Transverse colon (tissue), 4 donors: ENCODE measurements at regions not wholly inside any gene's neighbourhood (a gene's known extent, or its start where the extent isn't known, plus 50 kb on each side); places are given as distances from the start of the nearest gene placed in this dataset.

Source experiments
- CTCF ChIP-seq, 5 experiments: fragments of 200-600 bp in 3 of 5; fragments of 450-650 bp in 2 of 5; sonication (generic) in 3 of 5; IDR thresholded peaks; 1 replicate in 2 of 5; 2 replicates in 3 of 5; pipeline ENCODE4 v1.5.1; 2016 to 2017; ENCODE audit warnings: antibody characterized with exemption in 5 of 5, inconsistent platforms in 3 of 5, mild to moderate bottlenecking in 2 of 5, moderate library complexity in 1 of 5
- POLR2A ChIP-seq: fragments of 450-650 bp; IDR thresholded peaks from one replicate; pipeline ENCODE4 v1.6.1; 2016; ENCODE audit warnings: antibody characterized with exemption, mild to moderate bottlenecking, moderate library complexity
- POLR2AphosphoS5 ChIP-seq, 3 donors: sonication (generic); formaldehyde crosslinking; IDR thresholded peaks; one replicate each; pipeline ENCODE4 v1.6.1; 2016; ENCODE audit warnings: antibody characterized with exemption in 3 of 3

- TF ChIP-seq POLR2A (no peak), CTCF (IDR thresholded peaks at IDR 0.05) (no peak), POLR2AphosphoS5 (IDR thresholded peaks at IDR 0.05) (no peak)
Measured at GRCh38 chr21:15252431-15252830, 187.6 kb upstream of the NRIP1 start.
